HTR-8/SVneo (cell line): ENCODE measurements at regions not wholly inside any gene's neighbourhood (a gene's known extent, or its start where the extent isn't known, plus 50 kb on each side); places are given as distances from the start of the nearest gene placed in this dataset.

Experiments used
- DNase-seq: peaks from one replicate; pipeline ENCODE4 v3.0.0; 2011; ENCODE audit warnings: low spot score, mixed read lengths; ENCODE audit not compliant: insufficient read length
- FAIRE-seq: peaks from 2 replicates; lab custom pipeline; 2011; peaks lifted over from hg19 to GRCh38; lab: Jason Lieb, UNC

DNA sequence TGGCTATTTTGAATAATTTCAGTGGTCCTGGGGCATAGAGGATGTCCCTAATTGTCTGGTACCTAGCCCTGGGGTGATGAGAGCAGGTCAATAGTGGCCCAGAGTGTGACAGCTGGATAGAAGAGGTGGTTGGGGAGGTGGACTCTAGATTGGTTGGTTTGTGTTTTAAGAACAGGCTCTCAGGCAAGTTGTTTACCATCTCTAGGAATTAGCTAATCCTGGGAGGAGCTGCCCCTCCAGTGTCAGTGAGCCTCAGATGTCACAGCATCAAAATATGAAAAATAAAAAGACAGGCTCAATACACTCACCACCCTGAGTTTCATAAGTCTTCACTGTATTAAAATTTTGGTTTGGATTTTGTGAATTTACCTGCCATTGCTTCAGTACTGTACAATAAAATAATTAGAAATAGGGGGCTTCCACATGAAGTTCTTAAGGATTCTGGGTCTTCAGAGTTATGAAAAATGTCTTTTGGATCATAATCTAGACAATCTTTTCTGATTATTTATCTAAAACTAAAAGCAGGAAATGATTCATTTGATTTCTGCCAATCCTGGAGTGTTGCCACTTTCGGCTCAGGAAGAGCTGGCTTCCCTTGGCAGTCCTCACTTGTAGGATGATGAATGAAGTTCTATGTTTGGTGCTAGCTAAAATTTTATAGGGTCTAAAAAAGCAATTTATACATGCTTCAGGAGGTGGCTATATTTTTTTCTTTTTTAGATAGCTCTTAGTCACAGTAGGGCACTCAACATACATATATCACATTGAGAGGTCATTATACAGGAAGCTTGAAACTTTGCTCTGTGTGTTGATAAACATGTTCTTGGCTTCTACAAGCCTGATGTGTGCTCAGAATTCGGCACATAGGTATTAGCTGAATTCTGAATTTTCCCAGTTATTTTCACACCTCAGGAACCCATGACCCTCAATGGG, 395.1 kb downstream of the RAB28 start:
- DNase-seq (no peak), FAIRE-seq (no peak)

- DNase-seq: no peak
- FAIRE-seq: no peak
Observed at GRCh38 chr4:13087041-13087440, 397.1 kb downstream of the RAB28 start.

- DNase-seq (no peak), FAIRE-seq (no peak)
Observed at GRCh38 chr4:13084210-13084609, 399.9 kb downstream of the RAB28 start.

GRCh38 chr4:13081830-13082229, 402.3 kb downstream of the RAB28 start:
- FAIRE-seq: no peak
- no peak for DNase-seq

GRCh38 chr4:13067077-13067476, 417.1 kb downstream of the RAB28 start:
- DNase-seq: no peak
- FAIRE-seq: no peak

GRCh38 chr4:13059019-13059418, 425.1 kb downstream of the RAB28 start:
- no peak for FAIRE-seq
- no peak for DNase-seq

GRCh38 chr4:13056630-13057189, 427.4 kb downstream of the RAB28 start:
- DNase-seq (no peak), FAIRE-seq (no peak)

- FAIRE-seq (no peak), DNase-seq (no peak)
Observed at GRCh38 chr4:13054420-13054970, 429.6 kb downstream of the RAB28 start.

DNA sequence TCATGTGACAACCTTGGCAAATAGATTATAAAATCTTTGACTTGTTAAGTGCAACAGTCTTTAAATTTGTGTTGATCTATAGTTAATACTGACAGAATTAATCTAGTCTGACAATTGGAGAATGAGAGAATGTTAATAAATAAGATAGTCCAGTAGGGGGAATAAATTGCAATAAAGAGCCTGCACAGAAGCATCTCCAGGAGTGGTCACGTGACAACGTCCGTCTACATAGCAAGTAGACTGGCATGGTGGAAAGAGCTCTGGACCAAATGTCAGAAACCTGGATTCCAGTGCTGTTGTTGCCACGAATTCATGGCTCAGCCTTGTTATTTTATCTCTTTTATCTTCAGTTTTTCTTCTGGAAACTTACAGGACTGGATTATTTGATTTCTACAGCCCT, 436.5 kb downstream of the RAB28 start:
- DNase-seq: no peak
- no peak for FAIRE-seq

DNA sequence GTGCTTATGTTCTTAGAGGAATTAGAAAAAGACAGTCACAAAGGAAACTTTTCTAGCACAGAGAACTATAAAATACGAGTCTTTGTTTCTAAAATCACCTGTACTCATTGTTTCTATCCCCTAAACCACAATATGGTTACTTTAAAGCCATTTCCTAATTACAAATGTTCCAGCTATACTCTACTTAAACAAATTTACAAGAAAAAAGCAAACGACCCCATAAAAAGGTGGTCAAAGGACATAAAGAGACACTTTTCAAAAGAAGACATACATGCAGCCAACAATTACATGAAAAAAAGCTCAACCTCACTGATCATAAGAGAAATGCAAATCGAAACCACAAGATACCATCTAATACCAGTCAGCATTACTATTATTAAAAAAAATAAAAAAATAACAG, 447.3 kb downstream of the RAB28 start:
- DNase-seq (no peak), FAIRE-seq (no peak)

GRCh38 chr4:13032936-13033335, 451.2 kb downstream of the RAB28 start:
- DNase-seq (no peak), FAIRE-seq (no peak)

DNA sequence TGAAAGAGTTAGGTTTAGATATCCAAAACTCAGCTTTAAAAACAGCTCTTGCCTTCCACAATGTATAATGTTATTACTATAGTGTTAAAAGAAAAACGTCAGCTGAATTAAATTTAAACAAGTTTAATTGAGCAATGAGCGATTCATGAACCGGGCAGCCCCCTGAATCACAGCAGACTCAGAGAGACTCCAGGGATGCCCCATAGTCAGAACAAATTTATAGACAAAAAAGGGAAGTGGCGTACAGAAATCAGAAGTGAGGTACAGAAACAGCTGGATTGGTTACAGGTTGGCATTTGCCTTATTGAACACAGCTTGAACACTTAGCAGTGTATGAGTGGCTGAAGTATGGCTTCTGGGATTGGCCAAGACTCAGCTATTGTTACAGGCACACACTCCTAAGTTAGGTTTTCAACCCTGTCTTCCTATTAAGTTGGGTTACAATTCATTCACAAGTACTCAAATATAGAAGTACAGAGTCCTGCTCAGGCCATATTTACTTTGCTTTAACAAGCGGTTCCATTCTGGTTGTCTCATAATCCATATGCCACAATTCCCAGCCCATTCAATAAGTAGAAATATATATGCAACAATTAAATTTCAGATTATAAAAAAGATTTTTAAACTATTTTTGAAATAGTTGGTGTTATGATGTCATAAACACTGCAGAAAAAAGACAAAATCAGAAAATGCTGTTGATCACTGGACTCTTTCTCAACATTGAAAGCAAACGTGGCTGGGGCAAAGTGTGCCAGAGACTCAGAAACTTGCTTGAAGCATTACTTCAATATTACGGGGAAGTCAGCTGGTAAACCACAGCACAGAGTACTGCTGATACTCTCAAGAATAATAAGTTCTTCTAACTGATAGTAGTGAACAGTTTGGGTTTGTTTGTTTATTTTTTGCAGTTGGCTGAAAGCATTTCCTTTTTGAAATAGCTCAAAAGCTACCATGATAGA, 459.7 kb downstream of the RAB28 start:
- FAIRE-seq (no peak), DNase-seq (no peak)

DNA sequence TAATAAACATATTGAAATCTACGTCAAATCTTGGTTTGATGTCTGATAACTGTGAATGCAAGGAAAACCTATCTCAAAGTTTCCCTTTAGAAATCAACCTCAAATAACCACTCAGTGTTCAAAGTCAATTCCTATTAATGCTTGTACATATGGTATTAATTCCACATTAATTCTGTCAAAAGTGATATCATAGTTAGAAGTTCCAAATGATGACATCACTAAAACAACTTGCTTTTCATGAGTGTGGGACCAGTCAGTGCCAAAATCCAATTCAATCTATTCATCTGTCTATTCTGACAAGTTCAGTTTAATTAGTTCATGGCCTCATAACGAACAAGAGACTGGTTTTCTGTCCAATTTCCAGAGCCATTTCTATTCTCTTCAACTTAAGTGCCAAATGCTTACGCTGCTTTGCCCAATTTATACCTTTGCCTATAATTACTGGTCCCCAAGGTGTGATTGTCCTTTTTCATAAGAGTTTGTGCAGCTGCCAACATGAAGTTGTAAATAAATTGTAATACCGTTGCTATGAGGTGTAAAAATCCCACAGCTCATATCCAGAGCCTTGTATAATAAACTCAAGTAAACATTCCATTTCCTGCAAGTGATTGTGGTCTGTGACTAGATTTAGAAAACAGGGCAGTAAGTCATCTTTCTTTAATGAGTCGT, 476.2 kb downstream of the RAB28 start:
- no peak for FAIRE-seq
- no peak for DNase-seq

GRCh38 chr4:12993923-12994322, 490.2 kb downstream of the RAB28 start:
- FAIRE-seq (no peak), DNase-seq (no peak)

DNA sequence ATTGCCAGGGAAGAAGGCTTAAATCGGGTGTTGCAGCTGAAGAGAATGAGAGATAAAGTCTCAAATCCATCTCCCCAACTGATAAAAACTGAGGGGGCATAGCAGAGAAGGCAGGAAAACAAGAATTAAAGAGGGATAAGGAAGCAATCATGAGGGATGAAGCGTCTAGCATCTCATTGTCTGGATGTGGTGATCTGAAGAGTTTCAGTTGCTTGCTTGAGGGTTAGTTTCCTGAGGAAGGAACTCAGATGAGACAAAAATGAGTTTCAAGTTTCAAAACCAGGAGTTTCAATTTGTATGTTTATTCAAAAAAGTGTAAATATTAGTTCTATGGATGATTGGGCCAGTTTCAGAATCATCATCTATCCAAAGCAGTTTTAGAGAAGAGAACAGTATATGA, 496.9 kb downstream of the RAB28 start:
- FAIRE-seq: no peak
- DNase-seq: no peak

- FAIRE-seq (no peak), DNase-seq (no peak)
Observed at GRCh38 chr4:12979797-12980196, 504.3 kb downstream of the RAB28 start.

DNA sequence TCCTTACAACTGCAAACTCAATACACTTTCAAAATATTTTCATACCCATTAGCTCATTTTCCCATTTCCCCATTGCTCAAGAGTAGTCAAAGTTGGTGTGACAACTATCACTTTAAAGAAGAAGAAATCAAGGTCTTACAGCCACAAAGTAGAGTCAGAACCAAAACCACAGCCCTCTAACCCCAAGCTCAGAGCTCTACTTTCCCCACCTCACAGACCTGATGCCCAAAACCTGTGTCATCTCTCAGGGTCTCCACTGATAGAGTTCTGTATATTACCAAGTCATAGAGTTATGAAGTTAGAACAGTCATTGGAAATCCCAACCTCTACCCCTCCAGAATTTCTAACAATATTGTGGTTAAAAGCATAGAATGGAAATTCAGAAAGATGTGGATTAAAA, 505.8 kb downstream of the RAB28 start:
- FAIRE-seq: no peak

GRCh38 chr4:12975511-12975910, 508.6 kb downstream of the RAB28 start:
- DNase-seq (no peak), FAIRE-seq (no peak)

More for the DNA sequence above, 505.8 kb downstream of the RAB28 start:
- DNase-seq: no peak

GRCh38 chr4:12973522-12973921, 510.6 kb downstream of the RAB28 start:
- no peak for FAIRE-seq

DNA sequence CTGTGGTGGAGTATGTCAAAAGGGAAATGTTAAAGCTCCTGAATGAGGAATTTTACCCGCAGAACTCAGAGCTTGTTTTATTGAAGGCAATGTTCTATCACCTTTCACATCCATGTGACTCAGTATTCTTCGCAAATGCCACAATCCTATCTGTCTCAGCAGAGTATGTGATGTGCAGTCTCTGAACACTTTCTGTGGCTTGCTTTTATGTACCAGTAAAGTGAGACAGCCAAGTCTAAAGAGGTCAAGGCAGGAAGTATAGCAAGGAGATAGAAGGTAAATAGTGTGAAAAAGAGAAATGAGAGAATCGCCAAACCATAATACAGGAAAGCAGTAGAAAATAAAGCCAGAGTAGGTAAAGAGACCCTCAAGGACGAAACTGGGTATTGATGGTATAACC, 515.8 kb downstream of the RAB28 start:
- DNase-seq (no peak), FAIRE-seq (no peak)

More at GRCh38 chr4:12973522-12973921, 510.6 kb downstream of the RAB28 start:
- DNase-seq: no peak
